NCI-H2107 treated with DMSO at 0.1 percent for 48 hours (cell line): ENCODE measurements at regions not wholly inside any gene's neighbourhood (a gene's known extent, or its start where the extent isn't known, plus 50 kb on each side); places are given as distances from the start of the nearest gene placed in this dataset.

Experiments used
- DNase-seq: peaks from one replicate; lab custom pipeline; 2025; ENCODE audit not compliant: unreplicated experiment; lab: John Stamatoyannopoulos, UW

DNA sequence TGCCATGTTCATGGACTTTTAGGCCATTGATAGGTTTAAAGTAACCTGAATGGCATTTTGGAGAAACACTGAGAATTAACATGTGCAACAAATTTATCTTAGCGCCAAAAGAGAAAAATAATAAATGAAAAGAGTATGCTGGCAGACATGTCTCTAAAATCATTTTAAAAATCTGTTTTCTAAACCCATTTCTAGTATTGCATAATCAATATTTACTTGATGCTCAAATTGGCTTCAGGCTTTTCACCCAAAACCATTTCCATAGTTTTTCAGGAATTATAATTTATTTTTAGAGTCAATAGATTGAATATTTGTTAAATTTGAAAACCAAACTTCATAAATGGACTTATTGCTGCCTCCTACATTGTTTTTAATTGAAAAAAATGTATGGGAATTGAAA, 423.0 kb downstream of the PLOD2 start:
- no peak for DNase-seq

DNA sequence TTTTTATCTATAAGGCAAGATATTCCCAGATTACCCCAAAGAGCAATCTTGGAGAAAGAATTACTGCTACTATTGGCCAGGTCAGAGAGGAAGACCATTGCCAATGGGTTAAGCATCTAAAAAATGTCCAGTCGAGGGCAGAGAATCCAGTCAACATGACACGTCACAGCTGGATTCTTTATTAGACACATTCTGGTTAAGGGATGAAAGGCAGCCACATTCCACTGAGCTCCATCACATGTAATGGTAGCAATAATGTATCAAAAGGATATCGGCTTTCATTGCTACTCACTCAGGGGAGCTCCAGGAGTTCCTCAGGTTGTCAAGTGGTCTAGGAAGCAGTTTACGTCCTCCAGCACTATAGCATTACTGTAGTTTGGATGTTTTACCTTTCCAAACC, 421.1 kb downstream of the PLOD2 start:
- no peak for DNase-seq

- no peak for DNase-seq
Measured at GRCh38 chr3:145750657-145751056, 410.3 kb downstream of the PLOD2 start.

- no peak for DNase-seq
Measured at GRCh38 chr3:145752576-145752975, 408.4 kb downstream of the PLOD2 start.

DNA sequence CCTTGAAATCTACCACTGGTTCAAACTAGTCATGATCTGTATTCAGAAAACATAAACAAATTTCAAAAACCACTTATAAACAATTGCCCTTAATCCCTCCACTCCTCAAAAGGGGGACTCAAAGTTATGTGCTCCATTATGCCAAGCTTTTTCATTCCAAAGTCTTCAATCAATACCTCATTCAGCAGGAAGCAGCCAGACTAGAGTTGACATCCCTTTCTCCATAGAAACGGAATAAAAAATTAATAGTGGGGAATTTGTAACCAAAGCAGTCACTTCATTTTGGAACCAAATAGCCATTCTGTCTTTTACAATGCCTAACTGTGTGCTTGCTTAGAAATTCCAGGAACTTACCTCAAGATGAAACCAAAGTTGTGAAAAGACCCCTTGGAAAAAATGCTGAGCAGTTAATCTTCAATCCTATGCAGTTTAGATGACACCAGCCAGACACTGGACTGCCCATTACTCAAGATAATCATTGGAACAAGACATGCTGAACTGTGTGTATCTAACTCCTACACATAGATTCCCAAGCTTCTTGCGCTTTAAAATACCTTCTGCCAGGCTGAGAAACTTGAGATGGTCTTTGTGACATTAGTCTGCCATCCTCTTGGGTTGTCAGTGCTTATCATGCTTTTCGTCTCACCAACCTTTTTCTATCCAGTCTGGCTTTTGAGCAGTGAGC, 406.2 kb downstream of the PLOD2 start:
- DNase-seq: no peak

- no peak for DNase-seq
Measured at GRCh38 chr3:145760036-145760435, 400.9 kb downstream of the PLOD2 start.

DNA sequence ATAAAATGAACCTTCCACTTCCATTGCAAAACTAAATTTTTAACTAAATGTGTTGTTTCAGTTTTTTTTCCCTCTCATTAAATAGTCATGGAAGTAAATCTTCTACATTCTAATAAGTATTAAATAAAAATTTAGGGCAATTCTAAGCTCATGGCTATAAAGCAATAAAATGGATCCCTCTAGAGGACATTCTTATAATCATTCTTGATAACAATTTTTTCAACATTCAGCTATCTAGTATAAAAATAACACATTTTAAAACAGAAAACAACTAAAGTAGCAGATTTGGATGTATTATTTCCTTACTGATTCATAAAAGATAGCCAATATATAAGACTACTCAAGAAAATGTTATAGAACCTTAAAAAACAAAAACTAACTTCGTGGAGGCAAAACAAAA, 393.1 kb downstream of the PLOD2 start:
- no peak for DNase-seq

DNA sequence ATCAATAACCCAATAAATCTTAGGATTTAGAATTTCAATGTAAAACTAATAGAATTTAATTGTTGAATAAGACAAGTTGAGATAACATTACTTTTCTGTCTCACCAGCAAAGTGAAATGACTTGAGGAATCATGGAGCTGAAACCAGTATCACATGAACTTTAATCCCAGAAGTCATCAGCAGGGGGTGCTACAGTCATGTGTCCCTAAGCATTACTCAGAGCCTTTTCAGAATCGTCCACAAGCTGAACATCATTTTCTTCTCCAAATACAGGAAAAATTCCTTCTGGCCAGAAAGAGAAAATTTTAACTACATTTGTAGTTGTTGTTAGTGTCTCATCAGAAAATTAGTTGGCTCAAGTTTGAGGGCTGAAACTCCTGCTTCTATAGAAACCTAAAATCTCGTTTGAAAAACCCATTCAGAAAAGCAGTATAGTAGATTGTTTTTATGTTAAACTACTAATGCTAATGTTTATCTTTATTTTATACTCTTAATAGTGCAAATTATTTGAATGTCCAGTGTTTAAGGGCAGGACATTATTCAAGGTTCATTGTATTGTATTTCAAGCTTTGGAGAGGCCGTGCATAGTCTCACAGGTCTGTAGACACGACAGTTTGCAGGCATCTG, 384.1 kb downstream of the PLOD2 start:
- peak; percentile 64 for DNase-seq

GRCh38 chr3:145780301-145780700, 380.7 kb downstream of the PLOD2 start:
- DNase-seq: no peak

GRCh38 chr3:145785668-145786067, 375.3 kb downstream of the PLOD2 start:
- no peak for DNase-seq

- DNase-seq: no peak
Measured at GRCh38 chr3:145798007-145798406, 363.0 kb downstream of the PLOD2 start.

- no peak for DNase-seq
Measured at GRCh38 chr3:145798696-145799537, 362.1 kb downstream of the PLOD2 start.

GRCh38 chr3:145801696-145802095, 359.3 kb downstream of the PLOD2 start:
- no peak for DNase-seq

DNA sequence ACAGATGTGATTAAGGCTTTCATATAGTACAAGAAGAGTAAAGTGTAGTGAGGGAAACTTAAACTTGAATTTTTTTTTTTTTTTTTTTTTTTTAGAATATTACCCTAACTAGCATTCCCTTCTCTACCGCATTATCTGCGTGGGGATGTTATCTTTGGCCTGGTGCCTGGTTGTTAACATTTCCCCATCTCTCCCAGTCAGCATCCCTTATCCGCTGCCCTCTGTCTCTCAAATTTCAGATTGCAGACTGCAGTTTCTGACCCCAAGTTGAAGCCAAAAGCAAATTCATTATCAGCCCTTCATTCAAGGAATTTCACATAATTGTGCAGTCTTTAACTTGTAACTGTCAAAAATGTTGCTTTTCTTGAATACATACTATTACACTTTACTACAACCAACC, 353.0 kb downstream of the PLOD2 start:
- DNase-seq: no peak

DNA sequence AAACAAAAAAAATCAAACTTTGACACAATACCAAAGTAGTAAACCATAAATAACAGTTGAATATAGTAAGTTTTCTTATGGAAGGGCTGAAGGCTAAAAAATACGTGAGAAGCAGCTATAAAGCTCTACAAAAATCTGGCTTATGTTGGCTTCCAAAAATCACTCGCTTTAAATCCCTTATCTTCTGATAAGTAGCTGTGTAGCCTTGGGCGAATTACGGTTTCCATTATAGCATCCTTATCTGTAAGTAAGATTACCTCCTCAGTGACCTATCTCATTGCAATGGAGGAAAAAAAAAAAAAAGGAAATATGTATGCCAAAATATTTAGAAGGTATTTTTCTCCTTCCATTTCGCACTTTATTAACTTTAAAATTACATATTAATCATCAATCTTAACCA, 348.6 kb downstream of the PLOD2 start:
- no peak for DNase-seq

- no peak for DNase-seq
Measured at GRCh38 chr3:145815707-145816413, 345.1 kb downstream of the PLOD2 start.

GRCh38 chr3:145817870-145818483, 343.0 kb downstream of the PLOD2 start:
- DNase-seq: no peak

GRCh38 chr3:145820170-145820569, 340.8 kb downstream of the PLOD2 start:
- no peak for DNase-seq

GRCh38 chr3:145842294-145842902, 318.6 kb downstream of the PLOD2 start:
- no peak for DNase-seq

DNA sequence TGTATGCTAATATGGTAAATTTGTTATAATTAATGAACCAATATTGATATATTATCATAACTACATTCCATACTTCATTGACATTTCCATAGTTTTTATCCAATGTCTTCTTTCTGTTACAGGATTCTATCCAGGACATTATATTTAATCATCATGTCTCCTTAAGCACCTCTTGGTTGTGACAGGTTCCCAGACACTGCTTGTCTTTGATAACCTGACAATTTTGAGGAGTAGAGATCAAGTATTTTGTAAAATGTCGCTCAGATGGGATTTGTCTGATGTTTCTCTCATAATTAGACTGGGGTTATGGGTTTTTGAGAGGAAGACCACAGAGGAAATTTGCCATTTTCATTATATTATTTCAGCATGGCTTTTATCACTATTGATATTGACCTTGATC, 317.4 kb downstream of the PLOD2 start:
- no peak for DNase-seq

GRCh38 chr3:145849115-145849514, 311.9 kb downstream of the PLOD2 start:
- no peak for DNase-seq
